ENCODE measurements at regions not wholly inside any gene's neighbourhood (a gene's known extent, or its start where the extent isn't known, plus 50 kb on each side); places are given as distances from the start of the nearest gene placed in this dataset.

- 76% methylated on average over 2 of the region's 2 CpGs for WGBS
- no peak for TF ChIP-seq JUND (IDR thresholded peaks at IDR 0.05)
- no peak for TF ChIP-seq SP1 (IDR thresholded peaks at IDR 0.05)
- no peak for TF ChIP-seq HNF4G (IDR thresholded peaks at IDR 0.05)
- TF ChIP-seq RXRA (IDR thresholded peaks at IDR 0.05) = no peak
- no peak for TF ChIP-seq RAD21 (IDR thresholded peaks at IDR 0.05)
- TF ChIP-seq TAF1 (conservative IDR thresholded peaks at IDR 0.05) = no peak
- no peak for TF ChIP-seq ATF3 (IDR thresholded peaks at IDR 0.05)
- no peak for TF ChIP-seq NR2F2 (IDR thresholded peaks at IDR 0.05)
- no peak for TF ChIP-seq GABPA (IDR thresholded peaks at IDR 0.05 in 1 of 2, conservative IDR thresholded peaks at IDR 0.05 in 1 of 2)
- TF ChIP-seq FOXA2 (IDR thresholded peaks at IDR 0.05) = no peak
- TF ChIP-seq YY1 (IDR thresholded peaks at IDR 0.05) = no peak
- TF ChIP-seq, protein P1, sequence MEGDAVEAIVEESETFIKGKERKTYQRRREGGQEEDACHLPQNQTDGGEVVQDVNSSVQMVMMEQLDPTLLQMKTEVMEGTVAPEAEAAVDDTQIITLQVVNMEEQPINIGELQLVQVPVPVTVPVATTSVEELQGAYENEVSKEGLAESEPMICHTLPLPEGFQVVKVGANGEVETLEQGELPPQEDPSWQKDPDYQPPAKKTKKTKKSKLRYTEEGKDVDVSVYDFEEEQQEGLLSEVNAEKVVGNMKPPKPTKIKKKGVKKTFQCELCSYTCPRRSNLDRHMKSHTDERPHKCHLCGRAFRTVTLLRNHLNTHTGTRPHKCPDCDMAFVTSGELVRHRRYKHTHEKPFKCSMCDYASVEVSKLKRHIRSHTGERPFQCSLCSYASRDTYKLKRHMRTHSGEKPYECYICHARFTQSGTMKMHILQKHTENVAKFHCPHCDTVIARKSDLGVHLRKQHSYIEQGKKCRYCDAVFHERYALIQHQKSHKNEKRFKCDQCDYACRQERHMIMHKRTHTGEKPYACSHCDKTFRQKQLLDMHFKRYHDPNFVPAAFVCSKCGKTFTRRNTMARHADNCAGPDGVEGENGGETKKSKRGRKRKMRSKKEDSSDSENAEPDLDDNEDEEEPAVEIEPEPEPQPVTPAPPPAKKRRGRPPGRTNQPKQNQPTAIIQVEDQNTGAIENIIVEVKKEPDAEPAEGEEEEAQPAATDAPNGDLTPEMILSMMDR (IDR thresholded peaks at IDR 0.05; ENCODE audit: low read depth, low read length, missing input control) = no peak
- no peak for TF ChIP-seq EGR1 (IDR thresholded peaks at IDR 0.05; ENCODE audit: low read depth in 2 of 2)
- DNase-seq (ENCODE audit: low spot score) = no peak
- H3K36me3 ChIP-seq (ENCODE audit: control insufficient read depth in 4 of 4, insufficient read depth in 3 of 4, low read depth in 1 of 4, low read length in 3 of 4) = no peaks in the 10 kb centered on the region
- peaks cover 0 to 9% (median 5%) of the 10 kb centered on the region in 4 donors for H3K9me3 ChIP-seq (ENCODE audit: control insufficient read depth in 4 of 4, low read length in 3 of 4)
- H3K27me3 ChIP-seq (ENCODE audit: control insufficient read depth in 4 of 4, insufficient read depth in 4 of 4, low read length in 3 of 4) = no peaks in the 10 kb centered on the region
- H3K9ac ChIP-seq (ENCODE audit: low read depth in 1 of 2, low read length in 2 of 2) = no peak overlapping the region
- no peaks in the 10 kb centered on the region for H3K4me1 ChIP-seq (ENCODE audit: control insufficient read depth in 4 of 4, insufficient read depth in 4 of 4, low read length in 3 of 4)
- no peak overlapping the region for H3K4me3 ChIP-seq (ENCODE audit: low read depth in 1 of 3, low read length in 3 of 3)
- no peak overlapping the region for H3K27ac ChIP-seq (ENCODE audit: low read depth in 1 of 2, low read length in 2 of 2)
Observed at GRCh38 chr14:71261206-71261605, 353.9 kb downstream of the PCNX1 start.

GRCh38 chr14:71262441-71262840 is 355.2 kb downstream of the PCNX1 start:
- WGBS = 95% methylated on average over 2 of the region's 2 CpGs
- Histone ChIP-seq H3K4me3 (ENCODE audit: low read depth in 1 of 3, low read length in 3 of 3) (no peak overlapping the region), H3K9ac (ENCODE audit: low read depth in 1 of 2, low read length in 2 of 2) (no peak overlapping the region), H3K27ac (ENCODE audit: low read depth in 1 of 2, low read length in 2 of 2) (no peak overlapping the region), H3K9me3 (ENCODE audit: control insufficient read depth in 4 of 4, low read length in 3 of 4) (peaks cover 0 to 9% (median 5%) of the 10 kb centered on the region in 4 donors), H3K27me3 (ENCODE audit: control insufficient read depth in 4 of 4, insufficient read depth in 4 of 4, low read length in 3 of 4) (no peaks in the 10 kb centered on the region), H3K4me1 (ENCODE audit: control insufficient read depth in 4 of 4, insufficient read depth in 4 of 4, low read length in 3 of 4) (peaks cover 0 to 5% (median 3%) of the 10 kb centered on the region in 4 donors), H3K36me3 (ENCODE audit: control insufficient read depth in 4 of 4, insufficient read depth in 3 of 4, low read depth in 1 of 4, low read length in 3 of 4) (no peaks in the 10 kb centered on the region)
- TF ChIP-seq ATF3 (IDR thresholded peaks at IDR 0.05) = no peak
- TF ChIP-seq REST (IDR thresholded peaks at IDR 0.05) = no peak
- TF ChIP-seq RXRA (IDR thresholded peaks at IDR 0.05) = no peak
- DNase-seq (ENCODE audit: low spot score) = no peak
